ENCODE measurements at regions not wholly inside any gene's neighbourhood (a gene's known extent, or its start where the extent isn't known, plus 50 kb on each side); places are given as distances from the start of the nearest gene placed in this dataset.

- TF ChIP-seq EZH2phosphoT487 (IDR thresholded peaks at IDR 0.05; ENCODE audit: insufficient read depth, low read depth) (no peak), EZH2 (IDR thresholded peaks at IDR 0.05; ENCODE audit: insufficient read depth, poor library complexity, severe bottlenecking) (no peak)
These were observed 174.7 kb downstream of the POU4F1 start for GRCh38 chr13:78428646-78429045.

Measured in GM23248 (cell line).